K562 (cell line): ENCODE measurements at regions not wholly inside any gene's neighbourhood (a gene's known extent, or its start where the extent isn't known, plus 50 kb on each side); places are given as distances from the start of the nearest gene placed in this dataset.

Experiments
- ATAC-seq: fragments of 200-7000 bp; cut with Tn5 transposase; 3 replicates; pipeline ENCODE4 v1.9.1; 2020; ENCODE audit warnings: moderate library complexity
- BruUV-seq: library from RNA; stranded (reverse); fragments of 400-500 nt; replicated peaks from 2 replicates; lab custom pipeline; 2021; lab: Mats Ljungman, UMichigan
- CTCF ChIA-PET: fragments of 300-600 bp; formaldehyde crosslinking; extraction: SDS; loops from one replicate; lab custom pipeline; 2021; ENCODE audit warnings: low intra/inter-chr PET ratio; lab: Yijun Ruan, JAX
- POLR2A ChIA-PET: fragments of 300-600, 350-650 bp; sonication (Branson Sonifier 250); formaldehyde crosslinking; extraction: SDS; loops from one replicate; lab custom pipeline; 2021; ENCODE audit warnings: antibody characterized with exemption, inconsistent platforms; lab: Yijun Ruan, JAX
- DNase-seq, 4 experiments: peaks; one replicate each; pipeline versions ENCODE4 v3.0.0 to v3.0.0-alpha.2; 2011 to 2018; ENCODE audit warnings: low spot score in 3 of 4, mixed read lengths in 3 of 4; ENCODE audit errors: extremely low read depth in 1 of 4
- FAIRE-seq: peaks from 2 replicates; lab custom pipeline; 2011; peaks lifted over from hg19 to GRCh38; lab: Jason Lieb, UNC
- H2AFZ ChIP-seq: 2 replicates; pipeline ENCODE4 v1.6.0; 2011; ENCODE audit warnings: low read depth, low read length, control low read depth, inconsistent platforms
- H3K27ac ChIP-seq: fragments of 200-600 bp; 3 replicates; pipeline ENCODE4 v1.8.0; 2011; ENCODE audit warnings: low read depth, mild to moderate bottlenecking, control low read depth, inconsistent platforms, low read length, moderate library complexity, mixed read lengths; ENCODE audit errors: extremely low read depth
- H3K27me3 ChIP-seq, 2 experiments: fragments of 300-600 bp in 1 of 2; 2 replicates in 1 of 2; 3 replicates in 1 of 2; pipeline versions ENCODE4 v1.6.0 to v1.8.0; 2011; ENCODE audit warnings: inconsistent platforms in 2 of 2, low read length in 2 of 2, mild to moderate bottlenecking in 1 of 2, mixed read lengths in 1 of 2, moderate library complexity in 1 of 2; ENCODE audit not compliant: control insufficient read depth in 2 of 2, insufficient read depth in 2 of 2
- H3K36me3 ChIP-seq: fragments of 300-600 bp; 3 replicates; pipeline ENCODE4 v1.8.0; 2011; ENCODE audit warnings: mild to moderate bottlenecking, low read length, inconsistent platforms; ENCODE audit not compliant: control insufficient read depth, insufficient read depth
- H3K4me1 ChIP-seq, 2 experiments: fragments of 200-600 bp in 1 of 2; replicated peaks in 1 of 2; 2 replicates in 1 of 2; 3 replicates in 1 of 2; pipeline versions ENCODE4 v1.5.1 to v1.8.0; 2011; ENCODE audit warnings: inconsistent platforms in 2 of 2, low read length in 2 of 2, mild to moderate bottlenecking in 1 of 2, mixed read lengths in 1 of 2, moderate library complexity in 1 of 2; ENCODE audit not compliant: control insufficient read depth in 2 of 2, insufficient read depth in 2 of 2
- H3K4me2 ChIP-seq: 2 replicates; pipeline ENCODE4 v1.6.1; 2011; ENCODE audit warnings: low read length, control low read depth, inconsistent platforms, mixed read lengths; ENCODE audit not compliant: insufficient read depth
- H3K4me3 ChIP-seq: fragments of 200-600 bp; sonication (generic), shearing (Covaris generic); 2 replicates; pipeline ENCODE4 v1.5.1; 2016; ENCODE audit warnings: control low read depth, inconsistent platforms
- H3K79me2 ChIP-seq: fragments of 200-600 bp; 3 replicates; pipeline ENCODE4 v1.8.0; 2011; ENCODE audit warnings: low read length, inconsistent platforms; ENCODE audit not compliant: control insufficient read depth, insufficient read depth
- H3K9ac ChIP-seq, 2 experiments: 2 replicates each; pipeline versions ENCODE4 v1.6.0 to v1.6.1; 2011; ENCODE audit warnings: low read depth in 2 of 2, low read length in 2 of 2, control low read depth in 1 of 2, inconsistent platforms in 1 of 2, mild to moderate bottlenecking in 1 of 2, mixed read lengths in 1 of 2; ENCODE audit not compliant: insufficient read depth in 1 of 2
- H3K9me1 ChIP-seq: one replicate; pipeline ENCODE4 v1.6.0; 2011; ENCODE audit warnings: inconsistent platforms, mild to moderate bottlenecking, low read length, moderate library complexity; ENCODE audit not compliant: control insufficient read depth, insufficient read depth
- H3K9me3 ChIP-seq: replicated peaks from 2 replicates; pipeline ENCODE4 v1.5.1; 2011; ENCODE audit warnings: low read depth, low read length, inconsistent platforms; ENCODE audit not compliant: control insufficient read depth, insufficient read depth
- H4K20me1 ChIP-seq: replicated peaks from 2 replicates; pipeline ENCODE4 v1.6.1; 2011; ENCODE audit warnings: low read length, inconsistent platforms, mixed read lengths; ENCODE audit not compliant: control insufficient read depth, insufficient read depth
- ETS2 ChIP-seq: IDR thresholded peaks from 2 replicates; pipeline ENCODE4 v1.6.1; 2016; ENCODE audit warnings: borderline replicate concordance, missing genetic modification characterization, mild to moderate bottlenecking, moderate library complexity, missing compliant biosample characterization; ENCODE audit not compliant: poor library complexity, severe bottlenecking
- GTF2F1 ChIP-seq: IDR thresholded peaks from 2 replicates; pipeline ENCODE4 v1.6.1; 2011; ENCODE audit warnings: low read depth, low read length, improper control_type of control experiment
- MCM5 ChIP-seq: fragments of 450-650 bp; IDR thresholded peaks from 2 replicates; pipeline ENCODE4 v1.6.1; 2016; ENCODE audit warnings: low read depth
- PHTF2 ChIP-seq: fragments of 250-450 bp; sonication (Bioruptor Pico); IDR thresholded peaks from 2 replicates; pipeline ENCODE4 v1.5.0; 2021; ENCODE audit warnings: mild to moderate bottlenecking
- XRCC5 ChIP-seq: fragments of 200-400 bp; formaldehyde crosslinking; IDR thresholded peaks from 2 replicates; pipeline ENCODE4 v1.6.1; 2017; ENCODE audit warnings: low read depth, mild to moderate bottlenecking, low read length
- ZBTB7A ChIP-seq: IDR thresholded peaks from 2 replicates; pipeline ENCODE4 v1.6.1; 2011; ENCODE audit warnings: low read depth, mild to moderate bottlenecking, low read length, moderate library complexity, borderline replicate concordance; ENCODE audit not compliant: control insufficient read depth
- WGBS: fragments of 100-300 bp; shearing (Covaris generic); methylation state at CpG from one replicate; pipeline ENCODE4 v1.1.6; 2016; ENCODE audit warnings: low coverage, mixed read lengths; ENCODE audit not compliant: insufficient coverage; ENCODE audit errors: missing lambda C conversion rate; 5-methylcytosine and 5-hydroxymethylcytosine counted together
- in situ Hi-C: fragments of 300-500 bp; cut with MboI; formaldehyde crosslinking; loops from 4 replicates; pipeline ENCODE4 v1.15.0; 2018; ENCODE audit warnings: inconsistent platforms, mixed read lengths
- intact Hi-C: fragments of 100-400 bp; cut with micrococcal nuclease; formaldehyde crosslinking; loops from 2 replicates; pipeline ENCODE4 v1.14.2; 2022
- TF ChIP-seq, protein P1 (sequence below): fragments of 450-650 bp; IDR thresholded peaks from 2 replicates; pipeline ENCODE4 v1.7.1; 2018; ENCODE audit warnings: mild to moderate bottlenecking, low read depth; ENCODE audit not compliant: partially characterized antibody

DNA sequence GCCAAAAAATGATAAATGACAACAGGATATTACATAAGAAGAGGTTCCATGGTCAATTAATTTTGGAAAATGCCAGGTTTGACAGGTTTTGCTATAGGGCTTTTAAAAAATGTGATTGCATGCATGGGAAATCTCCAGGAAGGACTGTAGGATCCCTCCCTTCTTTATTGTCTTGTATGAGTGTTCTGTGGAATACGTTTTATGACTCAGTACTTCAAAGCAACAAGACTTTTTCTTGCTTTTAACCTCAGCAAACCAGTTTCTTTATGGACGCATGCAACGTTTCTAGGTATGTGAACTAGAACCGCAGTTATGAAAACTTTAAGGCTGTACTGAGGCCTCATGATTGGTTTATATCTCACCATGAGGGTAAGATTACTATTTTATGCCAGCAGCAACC, 76.6 kb upstream of the NTRK2 start:
- FAIRE-seq (no peak), ATAC-seq (no peak), DNase-seq (no peak)
- Histone ChIP-seq H2AFZ (no peak overlapping the region), H3K27ac (no peak overlapping the region), H4K20me1 (no peaks in the 10 kb centered on the region), H3K9me3 (no peaks in the 10 kb centered on the region), H3K9me1 (no peaks in the 10 kb centered on the region), H3K4me3 (no peak overlapping the region), H3K79me2 (no peaks in the 10 kb centered on the region), H3K36me3 (no peaks in the 10 kb centered on the region), H3K27me3 (no peaks in the 10 kb centered on the region), H3K4me2 (no peak overlapping the region), H3K4me1 (no peaks in the 10 kb centered on the region), H3K9ac (no peak overlapping the region)
- TF ChIP-seq MCM5 (no peak), XRCC5 (no peak), ZBTB7A (no peak), GTF2F1 (no peak)
- intact Hi-C loops, result no loop called here
- WGBS, result 0% methylated on average over 4 of the region's 4 CpGs
- BruUV-seq, result no TSS peak
- CTCF ChIA-PET, result no interaction called here
- POLR2A ChIA-PET, result no interaction called here
- in situ Hi-C loops, result no loop called here

DNA sequence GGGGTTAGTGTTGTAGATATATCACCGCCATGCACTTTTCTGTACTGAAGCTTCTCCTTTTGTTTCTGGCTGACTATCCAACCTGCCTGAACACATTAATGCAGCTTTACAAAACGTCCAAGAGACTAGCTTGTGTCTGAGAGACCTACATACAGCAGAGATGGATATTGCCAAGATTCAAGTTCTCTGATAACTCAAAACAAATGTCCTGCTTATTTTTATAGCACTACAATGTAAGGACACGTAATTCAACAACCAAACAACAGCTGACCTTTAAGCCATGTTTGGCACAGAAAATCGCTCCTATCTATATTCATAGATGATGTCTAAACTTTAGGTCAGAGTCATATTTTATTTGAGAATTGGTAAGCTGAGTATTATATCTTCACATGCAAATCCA, 76.2 kb upstream of the NTRK2 start:
- no peaks in the 10 kb centered on the region for H3K4me1 ChIP-seq
- H3K79me2 ChIP-seq, result no peaks in the 10 kb centered on the region
- 0% methylated on average over 4 of the region's 4 CpGs for WGBS
- intact Hi-C loops (no loop called here), in situ Hi-C loops (no loop called here)
- ATAC-seq (no peak), DNase-seq (no peak), FAIRE-seq (no peak)
- H4K20me1 ChIP-seq, result no peaks in the 10 kb centered on the region
- H3K9me1 ChIP-seq, result no peaks in the 10 kb centered on the region
- H3K4me2 ChIP-seq, result no peak overlapping the region
- H3K9ac ChIP-seq, result no peak overlapping the region
- no peaks in the 10 kb centered on the region for H3K36me3 ChIP-seq
- H3K27ac ChIP-seq, result no peak overlapping the region
- H3K27me3 ChIP-seq, result no peaks in the 10 kb centered on the region
- no peaks in the 10 kb centered on the region for H3K9me3 ChIP-seq
- no TSS peak for BruUV-seq
- ChIA-PET POLR2A (no interaction called here), CTCF (no interaction called here)
- TF ChIP-seq, protein P1, sequence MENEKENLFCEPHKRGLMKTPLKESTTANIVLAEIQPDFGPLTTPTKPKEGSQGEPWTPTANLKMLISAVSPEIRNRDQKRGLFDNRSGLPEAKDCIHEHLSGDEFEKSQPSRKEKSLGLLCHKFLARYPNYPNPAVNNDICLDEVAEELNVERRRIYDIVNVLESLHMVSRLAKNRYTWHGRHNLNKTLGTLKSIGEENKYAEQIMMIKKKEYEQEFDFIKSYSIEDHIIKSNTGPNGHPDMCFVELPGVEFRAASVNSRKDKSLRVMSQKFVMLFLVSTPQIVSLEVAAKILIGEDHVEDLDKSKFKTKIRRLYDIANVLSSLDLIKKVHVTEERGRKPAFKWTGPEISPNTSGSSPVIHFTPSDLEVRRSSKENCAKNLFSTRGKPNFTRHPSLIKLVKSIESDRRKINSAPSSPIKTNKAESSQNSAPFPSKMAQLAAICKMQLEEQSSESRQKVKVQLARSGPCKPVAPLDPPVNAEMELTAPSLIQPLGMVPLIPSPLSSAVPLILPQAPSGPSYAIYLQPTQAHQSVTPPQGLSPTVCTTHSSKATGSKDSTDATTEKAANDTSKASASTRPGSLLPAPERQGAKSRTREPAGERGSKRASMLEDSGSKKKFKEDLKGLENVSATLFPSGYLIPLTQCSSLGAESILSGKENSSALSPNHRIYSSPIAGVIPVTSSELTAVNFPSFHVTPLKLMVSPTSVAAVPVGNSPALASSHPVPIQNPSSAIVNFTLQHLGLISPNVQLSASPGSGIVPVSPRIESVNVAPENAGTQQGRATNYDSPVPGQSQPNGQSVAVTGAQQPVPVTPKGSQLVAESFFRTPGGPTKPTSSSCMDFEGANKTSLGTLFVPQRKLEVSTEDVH, result no peak
- TF ChIP-seq PHTF2 (CRISPR knock-in tag), result no peak
- TF ChIP-seq ETS2, result no peak
- no peak overlapping the region for H3K4me3 ChIP-seq
- no peak overlapping the region for H2AFZ ChIP-seq
